NCI-H226 (cell line): ENCODE measurements at regions not wholly inside any gene's neighbourhood (a gene's known extent, or its start where the extent isn't known, plus 50 kb on each side); places are given as distances from the start of the nearest gene placed in this dataset.
A peak's percentile ranks its signal among the peaks of the same experiment; 100 is the strongest.

ENCODE experiments used
- DNase-seq: peaks from one replicate; pipeline ENCODE4 v3.0.0-alpha.2; 2015

DNA sequence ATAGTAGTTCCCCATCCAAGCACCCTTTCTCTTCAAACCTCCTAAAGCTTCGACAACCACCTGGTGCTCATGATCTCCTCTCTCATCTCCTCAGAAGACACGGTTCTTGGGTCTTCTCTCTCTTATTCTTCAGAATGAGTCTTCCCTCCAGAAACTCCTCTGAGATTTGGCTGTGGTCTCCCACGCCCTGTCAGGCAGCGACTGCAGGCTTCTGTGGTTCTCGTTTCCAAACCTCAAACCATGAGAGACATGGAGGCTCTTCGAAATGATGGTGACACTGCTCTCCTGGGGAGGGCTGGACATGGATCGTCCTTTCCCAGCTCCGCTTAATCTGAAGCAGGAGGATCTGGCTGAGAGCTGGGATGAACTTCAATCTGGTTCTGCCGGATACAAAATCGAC, 78.6 kb upstream of the PITRM1 start:
- no peak for DNase-seq

- no peak for DNase-seq
Observed at GRCh38 chr10:3249307-3249889, 76.8 kb upstream of the PITRM1 start.

GRCh38 chr10:3248526-3249306, 76.1 kb upstream of the PITRM1 start:
- peak; percentile 49 for DNase-seq

DNA sequence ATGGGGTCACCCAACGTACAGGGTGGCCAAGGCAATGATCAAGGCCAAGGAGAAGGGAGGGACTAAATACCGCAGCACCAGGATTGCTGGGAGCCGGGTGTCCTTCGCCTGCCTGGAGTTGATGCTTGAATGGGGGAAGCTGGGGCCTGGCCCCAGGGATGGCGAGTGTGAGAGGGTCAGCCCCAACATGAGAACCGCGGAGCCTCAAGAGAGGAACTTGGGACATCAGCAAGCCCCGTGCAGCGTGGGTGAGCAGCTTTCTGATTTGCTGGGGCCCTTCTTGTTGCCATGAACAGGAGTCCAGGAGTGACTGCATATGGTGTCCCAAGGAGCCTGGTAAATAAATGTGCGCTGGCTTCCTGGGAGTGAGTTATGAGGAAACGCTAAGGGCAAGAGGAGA, 72.8 kb upstream of the PITRM1 start:
- no peak for DNase-seq

GRCh38 chr10:3241967-3242650, 69.5 kb upstream of the PITRM1 start:
- no peak for DNase-seq

DNA sequence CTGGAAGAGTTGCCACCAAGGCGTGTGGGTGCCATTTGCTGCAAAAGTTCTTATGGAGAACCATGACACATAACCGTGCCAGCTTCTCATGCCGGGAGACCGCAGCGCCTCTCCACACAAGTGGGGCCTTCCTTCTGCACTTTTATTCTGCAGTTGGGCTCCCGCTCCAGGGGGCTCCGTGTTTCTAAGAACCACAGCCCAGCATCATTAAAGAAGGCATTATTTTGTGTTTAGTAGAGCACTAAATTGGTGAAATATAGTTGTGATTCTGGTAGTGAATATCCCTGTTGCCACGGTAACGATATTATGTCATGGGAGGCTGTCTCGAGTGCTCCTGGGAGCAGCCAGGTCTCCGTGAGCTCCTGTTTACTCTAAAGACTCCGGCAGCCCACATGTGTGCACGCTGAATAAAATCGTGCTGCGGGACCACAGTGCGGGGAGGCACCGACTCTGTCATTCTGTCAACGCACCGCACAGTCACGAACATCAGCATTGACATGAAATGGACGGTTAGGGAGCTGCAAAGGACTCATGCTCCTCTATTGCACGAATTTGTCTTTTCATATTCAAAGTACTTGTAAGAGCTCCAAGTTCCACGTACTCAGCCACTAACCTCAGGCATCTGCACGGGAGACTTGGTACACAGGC, 68.8 kb upstream of the PITRM1 start:
- DNase-seq = no peak

- DNase-seq = no peak
Observed at GRCh38 chr10:3239920-3240894, 67.6 kb upstream of the PITRM1 start.

DNA sequence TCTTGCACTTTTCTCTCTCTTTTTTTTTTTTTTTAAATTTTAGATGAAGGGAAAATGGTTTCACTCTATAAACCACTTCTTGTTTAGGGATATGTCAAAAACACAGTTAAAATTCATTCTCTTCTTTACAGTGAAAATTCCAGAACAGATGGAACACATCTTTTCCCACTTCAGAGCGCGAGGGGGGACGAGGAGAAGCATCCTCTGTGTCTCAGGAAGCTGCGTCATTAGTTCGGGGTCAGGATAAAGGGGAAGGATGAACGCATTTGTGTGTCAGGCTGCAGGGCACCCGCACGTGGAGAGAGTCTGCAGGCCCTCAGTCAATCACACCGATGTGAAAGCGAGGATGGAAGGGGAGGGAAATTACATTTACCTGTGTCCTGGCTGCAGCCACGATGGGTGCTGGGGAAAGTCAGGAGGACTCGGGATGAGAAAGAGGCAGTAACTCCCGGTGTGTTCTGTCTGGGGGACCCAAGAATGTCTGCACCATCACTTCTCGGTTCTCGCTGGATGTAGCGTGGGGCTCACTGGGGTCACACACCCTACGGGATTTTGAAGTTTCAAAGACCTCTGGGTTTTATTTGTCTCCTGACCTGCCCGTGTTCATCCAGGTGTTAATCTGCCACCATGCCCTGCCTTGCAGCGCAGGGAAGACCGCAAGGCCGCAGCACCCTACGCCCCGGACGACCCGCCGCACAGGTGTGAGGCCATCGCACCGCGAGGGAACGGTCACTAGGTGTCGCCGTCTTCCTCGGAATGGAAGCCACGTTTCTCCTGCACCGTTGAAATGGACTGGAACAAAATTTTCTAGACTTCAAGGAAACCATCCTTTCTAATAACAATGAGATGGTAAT, 66.7 kb upstream of the PITRM1 start:
- no peak for DNase-seq

DNA sequence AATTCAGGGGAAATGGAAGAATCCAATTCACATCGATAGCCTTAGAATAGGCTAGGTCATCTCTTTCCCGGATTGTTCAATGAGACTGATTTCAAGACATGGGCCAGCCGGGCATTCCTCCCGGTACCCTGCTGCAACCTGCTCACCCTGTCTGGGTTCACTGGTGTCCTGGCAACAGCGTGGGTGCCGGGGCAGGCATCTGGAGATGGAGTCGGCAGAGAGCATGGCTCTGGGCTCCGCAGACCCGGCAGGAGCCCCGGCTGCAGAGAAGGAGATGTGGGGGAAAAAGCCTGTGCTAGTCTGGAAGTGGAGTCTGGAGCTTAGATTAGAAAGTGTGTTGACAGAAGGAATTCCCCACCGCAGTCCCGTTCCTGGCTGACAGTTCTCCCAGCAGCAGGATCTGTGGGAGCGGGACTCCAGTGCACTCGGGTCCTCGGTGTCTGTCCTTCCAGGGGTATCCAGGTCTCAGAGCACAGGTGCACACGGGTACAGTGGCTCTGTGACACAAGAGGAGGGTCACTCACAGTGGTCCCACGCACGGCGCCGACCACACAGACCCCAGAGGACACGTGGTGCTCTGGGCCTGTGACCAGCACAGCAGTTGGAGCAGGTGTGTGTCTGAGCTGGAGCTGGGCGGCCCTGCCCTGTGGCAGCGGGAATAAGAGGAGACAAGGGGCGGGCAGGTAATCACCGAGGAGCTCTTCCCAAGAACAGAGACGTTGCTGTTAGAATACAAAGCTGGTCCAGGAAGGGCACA, 65.7 kb upstream of the PITRM1 start:
- no peak for DNase-seq

DNA sequence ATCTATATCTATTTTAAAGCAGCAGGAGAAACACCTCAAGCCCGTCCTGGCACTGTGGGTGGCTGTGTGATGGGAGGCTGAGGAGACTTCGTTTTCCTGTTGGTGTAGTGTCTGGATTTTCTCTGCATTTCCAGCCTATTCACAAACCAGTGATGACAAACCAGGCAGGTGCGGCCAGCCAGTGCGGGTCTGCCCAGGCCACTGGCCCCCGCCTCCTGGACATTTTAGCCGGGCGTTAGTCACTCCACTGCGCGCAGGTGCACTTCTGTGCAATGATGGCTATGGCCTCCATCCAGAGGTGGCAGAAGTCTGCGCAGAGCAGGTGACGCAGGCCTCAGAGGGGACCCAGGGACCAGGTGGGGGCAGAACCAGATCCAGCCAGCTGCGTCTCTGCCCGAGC, 64.9 kb upstream of the PITRM1 start:
- DNase-seq = no peak

GRCh38 chr10:3236644-3237404, 64.2 kb upstream of the PITRM1 start:
- DNase-seq = no peak

- DNase-seq = no peak
Observed at GRCh38 chr10:3235996-3236510, 63.5 kb upstream of the PITRM1 start.

GRCh38 chr10:3235395-3235794, 62.8 kb upstream of the PITRM1 start:
- no peak for DNase-seq

- DNase-seq = no peak
Observed at GRCh38 chr10:3233486-3233990, 61.0 kb upstream of the PITRM1 start.

DNA sequence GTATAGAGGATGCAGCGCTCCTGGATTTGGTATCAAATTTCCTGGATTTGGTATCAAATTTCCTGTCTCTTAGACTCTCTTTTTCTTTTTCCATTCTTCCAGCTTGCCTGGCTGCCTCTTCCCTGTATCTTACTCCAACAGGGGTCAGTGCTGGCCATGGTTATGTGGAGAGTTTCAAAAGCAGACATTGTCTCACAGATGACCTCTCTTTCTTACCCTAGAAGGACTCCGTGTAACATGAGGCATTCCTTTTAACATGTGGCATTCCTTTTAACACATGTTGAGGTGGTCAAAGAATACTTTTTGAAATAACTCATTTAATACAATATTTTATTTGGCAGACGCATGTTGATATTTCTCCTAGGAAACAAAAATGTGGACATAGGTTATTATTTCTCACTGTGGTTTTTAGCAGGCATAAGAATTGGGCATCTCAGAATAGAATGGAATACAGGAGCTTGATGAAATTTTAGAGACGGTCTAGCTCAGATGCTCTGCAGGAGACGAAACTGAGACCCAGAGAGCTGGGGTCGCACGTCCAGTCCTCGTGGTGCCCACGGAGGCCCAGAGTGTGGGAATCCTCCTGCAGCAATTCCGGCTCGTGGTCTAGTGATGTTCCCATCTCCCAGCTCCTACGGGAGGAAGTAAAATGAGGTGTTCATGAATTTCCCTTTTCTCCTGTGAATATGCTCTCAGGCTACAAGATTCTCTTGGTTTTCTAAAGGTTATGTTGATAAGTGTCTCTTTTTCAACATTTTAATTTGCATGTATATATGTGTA, 59.6 kb upstream of the PITRM1 start:
- DNase-seq = no peak

GRCh38 chr10:3229815-3230214, 57.2 kb upstream of the PITRM1 start:
- no peak for DNase-seq

GRCh38 chr10:3228629-3228945, 56.0 kb upstream of the PITRM1 start:
- no peak for DNase-seq

DNA sequence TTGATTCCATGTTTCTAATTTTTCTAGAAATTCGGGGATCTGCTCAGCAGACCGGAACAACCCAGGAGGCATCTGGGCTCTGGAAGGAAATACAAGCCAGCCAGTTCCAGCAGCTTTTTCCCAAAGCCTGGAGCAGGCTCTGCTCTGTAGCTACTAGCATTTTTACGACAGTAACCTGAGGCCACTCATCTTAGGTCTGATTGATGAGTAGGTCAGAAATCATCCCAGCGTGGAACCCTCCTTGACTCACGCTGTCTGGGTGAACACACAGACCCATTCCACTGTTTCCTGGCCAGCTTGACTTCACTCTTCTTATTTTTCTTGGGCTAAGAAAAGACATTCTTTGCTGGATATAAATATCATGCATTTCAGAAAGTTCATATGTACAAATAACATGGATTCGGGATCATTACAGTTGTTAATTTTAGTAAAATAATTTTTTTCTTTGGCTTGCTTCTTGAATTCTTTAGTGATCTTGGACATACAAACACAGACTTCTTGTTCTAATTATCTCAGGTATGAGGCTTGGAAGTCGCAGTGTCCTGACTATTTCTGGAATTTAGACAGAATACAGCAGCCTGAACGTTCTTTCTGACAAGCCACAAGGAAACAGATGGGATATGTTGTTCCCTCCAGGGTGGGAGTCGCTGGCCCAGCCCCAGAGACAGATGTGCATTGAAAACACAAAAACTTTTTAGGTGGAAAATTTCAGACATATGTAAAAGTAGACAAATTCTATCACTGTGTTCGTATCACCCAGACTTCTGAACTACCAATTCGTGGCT, 54.6 kb upstream of the PITRM1 start:
- DNase-seq = peak; percentile 42
